ENCODE measurements at regions not wholly inside any gene's neighbourhood (a gene's known extent, or its start where the extent isn't known, plus 50 kb on each side); places are given as distances from the start of the nearest gene placed in this dataset.

DNA sequence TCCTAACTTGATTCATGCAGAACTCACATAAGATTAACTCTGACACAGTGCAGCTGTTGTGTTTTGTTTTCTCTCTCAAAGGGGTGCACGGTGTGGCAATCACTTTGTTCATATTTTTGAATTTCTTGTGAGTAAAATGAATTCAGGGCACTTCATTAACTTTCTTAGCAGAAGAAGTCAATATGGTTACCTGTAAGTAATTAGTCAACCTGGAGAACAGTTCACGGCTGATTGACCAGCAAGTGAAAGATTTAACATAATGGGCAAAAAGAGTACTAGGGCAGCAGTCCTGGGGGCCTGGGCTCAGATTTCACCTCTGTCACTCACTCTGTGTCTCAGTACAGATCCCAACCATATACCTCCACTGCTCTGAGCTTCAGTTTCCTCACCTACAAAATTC is 102.4 kb upstream of the SPTLC3 start:
- Mint-ChIP-seq H3K4me1 (ENCODE audit: low read depth, unreplicated experiment) (no peaks in the 10 kb centered on the region), H3K36me3 (ENCODE audit: unreplicated experiment) (no peaks in the 10 kb centered on the region), H3K27me3 (ENCODE audit: unreplicated experiment) (no peaks in the 10 kb centered on the region), H3K27ac (ENCODE audit: unreplicated experiment) (no peak overlapping the region), H3K4me3 (ENCODE audit: unreplicated experiment) (no peak overlapping the region), H3K9me3 (ENCODE audit: unreplicated experiment) (no peaks in the 10 kb centered on the region)
- TF ChIP-seq, protein P1, sequence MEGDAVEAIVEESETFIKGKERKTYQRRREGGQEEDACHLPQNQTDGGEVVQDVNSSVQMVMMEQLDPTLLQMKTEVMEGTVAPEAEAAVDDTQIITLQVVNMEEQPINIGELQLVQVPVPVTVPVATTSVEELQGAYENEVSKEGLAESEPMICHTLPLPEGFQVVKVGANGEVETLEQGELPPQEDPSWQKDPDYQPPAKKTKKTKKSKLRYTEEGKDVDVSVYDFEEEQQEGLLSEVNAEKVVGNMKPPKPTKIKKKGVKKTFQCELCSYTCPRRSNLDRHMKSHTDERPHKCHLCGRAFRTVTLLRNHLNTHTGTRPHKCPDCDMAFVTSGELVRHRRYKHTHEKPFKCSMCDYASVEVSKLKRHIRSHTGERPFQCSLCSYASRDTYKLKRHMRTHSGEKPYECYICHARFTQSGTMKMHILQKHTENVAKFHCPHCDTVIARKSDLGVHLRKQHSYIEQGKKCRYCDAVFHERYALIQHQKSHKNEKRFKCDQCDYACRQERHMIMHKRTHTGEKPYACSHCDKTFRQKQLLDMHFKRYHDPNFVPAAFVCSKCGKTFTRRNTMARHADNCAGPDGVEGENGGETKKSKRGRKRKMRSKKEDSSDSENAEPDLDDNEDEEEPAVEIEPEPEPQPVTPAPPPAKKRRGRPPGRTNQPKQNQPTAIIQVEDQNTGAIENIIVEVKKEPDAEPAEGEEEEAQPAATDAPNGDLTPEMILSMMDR (IDR thresholded peaks at IDR 0.05; ENCODE audit: partially characterized antibody, unreplicated experiment) = no peak
- no peak for DNase-seq

DNA sequence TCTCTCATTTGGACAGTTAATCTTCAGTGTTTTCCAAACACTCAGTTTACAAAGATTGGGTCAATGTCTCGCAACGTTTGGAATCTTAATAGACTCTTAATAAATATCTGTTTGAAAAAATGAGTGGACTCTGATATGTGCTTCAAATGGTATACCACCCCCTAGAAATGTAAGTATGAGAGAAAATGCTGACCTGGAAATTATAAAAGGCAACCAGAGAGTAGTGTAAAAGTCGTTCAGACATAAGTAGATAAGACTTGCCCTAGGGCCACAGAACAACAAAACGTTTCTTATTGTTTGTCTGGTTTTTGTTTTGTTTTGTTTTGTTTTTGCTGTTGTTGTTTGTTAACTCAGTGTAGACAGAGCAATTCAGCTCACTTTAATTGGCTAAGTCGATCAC is 97.4 kb upstream of the SPTLC3 start:
- TF ChIP-seq, protein P1 (IDR thresholded peaks at IDR 0.05; ENCODE audit: partially characterized antibody, unreplicated experiment) = no peak
- no peak for DNase-seq
- Mint-ChIP-seq H3K27ac (ENCODE audit: unreplicated experiment) (no peak overlapping the region), H3K9me3 (ENCODE audit: unreplicated experiment) (peaks cover 2% of the 10 kb centered on the region), H3K4me1 (ENCODE audit: low read depth, unreplicated experiment) (peaks cover 10% of the 10 kb centered on the region), H3K27me3 (ENCODE audit: unreplicated experiment) (peaks cover 3% of the 10 kb centered on the region), H3K36me3 (ENCODE audit: unreplicated experiment) (no peaks in the 10 kb centered on the region), H3K4me3 (ENCODE audit: unreplicated experiment) (no peak overlapping the region)

DNA sequence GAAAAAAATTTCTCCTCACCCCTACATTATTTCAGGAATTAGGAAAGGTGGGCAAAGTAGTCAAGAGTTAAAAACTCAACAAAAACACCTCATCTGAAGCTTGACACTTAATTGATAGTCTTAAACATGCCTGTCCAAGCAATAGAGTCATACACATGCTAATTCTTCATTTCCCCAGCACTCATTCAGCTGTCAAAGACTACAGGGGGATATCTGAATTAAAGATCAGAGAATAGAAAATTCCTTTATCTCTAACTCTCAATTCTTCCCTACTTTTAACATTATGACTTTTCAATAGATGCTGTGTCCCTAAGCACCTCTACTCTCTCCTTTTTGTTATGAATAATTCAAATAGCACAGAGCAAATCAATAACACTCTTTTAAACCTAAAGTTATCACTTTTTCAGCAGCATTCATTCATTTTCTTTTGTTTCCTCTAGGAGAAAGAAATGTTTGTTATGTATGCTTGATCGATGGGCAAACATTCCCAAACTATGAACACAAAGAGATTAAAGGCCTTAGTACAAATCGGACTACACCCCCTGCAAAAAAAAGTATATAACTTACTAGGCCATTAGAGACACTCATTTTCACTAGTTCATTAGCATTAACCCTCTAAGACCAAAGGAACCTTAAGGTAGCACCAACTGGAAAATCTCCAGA is 94.9 kb upstream of the SPTLC3 start:
- Mint-ChIP-seq H3K27me3 (ENCODE audit: unreplicated experiment) (peaks cover 3% of the 10 kb centered on the region), H3K27ac (ENCODE audit: unreplicated experiment) (no peak overlapping the region), H3K4me3 (ENCODE audit: unreplicated experiment) (no peak overlapping the region), H3K9me3 (ENCODE audit: unreplicated experiment) (peaks cover 2% of the 10 kb centered on the region), H3K4me1 (ENCODE audit: low read depth, unreplicated experiment) (peaks cover 10% of the 10 kb centered on the region), H3K36me3 (ENCODE audit: unreplicated experiment) (no peaks in the 10 kb centered on the region)
- TF ChIP-seq, protein P1 (IDR thresholded peaks at IDR 0.05; ENCODE audit: partially characterized antibody, unreplicated experiment) = no peak
- DNase-seq = no peak

DNA sequence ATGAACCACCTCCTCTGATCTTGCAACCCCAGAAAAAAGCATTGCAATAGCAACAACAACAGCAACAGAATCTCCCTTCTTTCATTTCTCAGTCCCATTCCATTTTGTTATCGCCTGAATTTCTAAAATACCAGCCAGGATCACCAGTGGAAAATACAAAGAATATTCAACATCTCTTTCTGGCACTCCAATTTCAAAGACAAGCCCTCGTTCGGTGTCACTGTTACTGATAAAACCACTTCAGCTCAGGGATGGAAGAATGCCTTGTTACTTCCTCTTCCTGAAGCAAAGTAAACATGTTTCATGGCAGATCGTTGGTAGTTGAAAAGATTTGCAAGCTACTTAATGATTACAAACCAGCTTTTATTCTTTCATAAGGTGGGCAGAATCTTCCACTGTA is 94.0 kb upstream of the SPTLC3 start:
- peaks cover 2% of the 10 kb centered on the region for H3K9me3 Mint-ChIP-seq (ENCODE audit: unreplicated experiment)
- no peak overlapping the region for H3K27ac Mint-ChIP-seq (ENCODE audit: unreplicated experiment)
- no peak overlapping the region for H3K4me3 Mint-ChIP-seq (ENCODE audit: unreplicated experiment)
- H3K36me3 Mint-ChIP-seq (ENCODE audit: unreplicated experiment) = no peaks in the 10 kb centered on the region
- TF ChIP-seq, protein P1 (IDR thresholded peaks at IDR 0.05; ENCODE audit: partially characterized antibody, unreplicated experiment) = no peak
- H3K4me1 Mint-ChIP-seq (ENCODE audit: low read depth, unreplicated experiment) = peaks cover 10% of the 10 kb centered on the region
- no peak for DNase-seq
- H3K27me3 Mint-ChIP-seq (ENCODE audit: unreplicated experiment) = peaks cover 3% of the 10 kb centered on the region

DNA sequence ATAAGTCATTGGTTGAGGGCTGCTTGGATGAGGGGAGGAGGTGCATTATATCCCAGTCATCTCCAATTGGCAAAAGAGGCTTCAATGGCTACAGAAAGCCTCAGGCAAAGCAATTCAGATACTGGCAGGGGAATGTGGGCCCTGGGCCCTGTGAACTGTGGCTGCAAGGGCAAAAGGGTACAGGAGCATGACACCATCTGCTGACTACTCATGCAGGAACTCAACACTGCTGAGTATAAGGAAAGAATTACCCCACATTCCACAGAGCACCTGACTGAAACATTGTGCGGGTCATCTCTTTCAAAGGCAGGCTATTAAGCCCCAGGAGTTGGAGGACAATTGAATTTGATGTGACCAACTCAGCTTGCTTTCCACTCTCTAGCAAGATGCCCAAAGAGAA is 92.1 kb upstream of the SPTLC3 start:
- DNase-seq = no peak
- Mint-ChIP-seq H3K4me1 (ENCODE audit: low read depth, unreplicated experiment) (peaks cover 10% of the 10 kb centered on the region), H3K9me3 (ENCODE audit: unreplicated experiment) (peaks cover 2% of the 10 kb centered on the region), H3K27me3 (ENCODE audit: unreplicated experiment) (peaks cover 3% of the 10 kb centered on the region), H3K36me3 (ENCODE audit: unreplicated experiment) (no peaks in the 10 kb centered on the region), H3K27ac (ENCODE audit: unreplicated experiment) (no peak overlapping the region), H3K4me3 (ENCODE audit: unreplicated experiment) (no peak overlapping the region)
- TF ChIP-seq, protein P1 (IDR thresholded peaks at IDR 0.05; ENCODE audit: partially characterized antibody, unreplicated experiment) = no peak
